HG03066 (cell line): ENCODE measurements at regions not wholly inside any gene's neighbourhood (a gene's known extent, or its start where the extent isn't known, plus 50 kb on each side); places are given as distances from the start of the nearest gene placed in this dataset.
A peak's percentile ranks its signal among the peaks of the same experiment; 100 is the strongest.

Source experiments
- ATAC-seq: cut with Tn5 transposase; IDR thresholded peaks from one replicate; pipeline ENCODE4 v1.9.1; 2021; ENCODE audit warnings: low read depth; ENCODE audit not compliant: unreplicated experiment

- ATAC-seq: no peak
Observed at GRCh38 chr15:95848126-95848525, 482.4 kb upstream of the NR2F2 start.

- no peak for ATAC-seq
Observed at GRCh38 chr15:95850837-95851236, 479.7 kb upstream of the NR2F2 start.

GRCh38 chr15:95853350-95853749 lies 477.1 kb upstream of the NR2F2 start:
- ATAC-seq: no peak

GRCh38 chr15:95857124-95857757 lies 473.3 kb upstream of the NR2F2 start:
- ATAC-seq: no peak

GRCh38 chr15:95857758-95858157 lies 472.7 kb upstream of the NR2F2 start:
- ATAC-seq: no peak

GRCh38 chr15:95860406-95860805 lies 470.1 kb upstream of the NR2F2 start:
- ATAC-seq: no peak

- ATAC-seq: peak; percentile 93
Observed at GRCh38 chr15:95864467-95864886, 466.0 kb upstream of the NR2F2 start.

GRCh38 chr15:95865330-95865739 lies 465.2 kb upstream of the NR2F2 start:
- ATAC-seq: no peak

GRCh38 chr15:95866711-95867440 lies 463.6 kb upstream of the NR2F2 start:
- no peak for ATAC-seq

GRCh38 chr15:95868450-95868849 lies 462.1 kb upstream of the NR2F2 start:
- no peak for ATAC-seq

- no peak for ATAC-seq
Observed at GRCh38 chr15:95868970-95869369, 461.5 kb upstream of the NR2F2 start.

- no peak for ATAC-seq
Observed at GRCh38 chr15:95869920-95870319, 460.6 kb upstream of the NR2F2 start.

GRCh38 chr15:95872366-95872771 lies 458.1 kb upstream of the NR2F2 start:
- no peak for ATAC-seq

- no peak for ATAC-seq
Observed at GRCh38 chr15:95874637-95875036, 455.9 kb upstream of the NR2F2 start.

- no peak for ATAC-seq
Observed at GRCh38 chr15:95875121-95875643, 455.3 kb upstream of the NR2F2 start.

- no peak for ATAC-seq
Observed at GRCh38 chr15:95880031-95880570, 450.4 kb upstream of the NR2F2 start.

- ATAC-seq: no peak
Observed at GRCh38 chr15:95880630-95881029, 449.9 kb upstream of the NR2F2 start.

GRCh38 chr15:95883064-95883463 lies 447.4 kb upstream of the NR2F2 start:
- no peak for ATAC-seq

GRCh38 chr15:95884276-95884675 lies 446.2 kb upstream of the NR2F2 start:
- ATAC-seq: no peak

GRCh38 chr15:95887666-95888390 lies 442.7 kb upstream of the NR2F2 start:
- no peak for ATAC-seq

GRCh38 chr15:95888762-95889161 lies 441.7 kb upstream of the NR2F2 start:
- ATAC-seq: no peak
